Ishikawa (cell line): ENCODE measurements at regions not wholly inside any gene's neighbourhood (a gene's known extent, or its start where the extent isn't known, plus 50 kb on each side); places are given as distances from the start of the nearest gene placed in this dataset.

Experiments
- MAX ChIP-seq: IDR thresholded peaks from 2 replicates; pipeline ENCODE4 v1.6.1; 2012
- RAD21 ChIP-seq: IDR thresholded peaks from 2 replicates; pipeline ENCODE4 v1.6.1; 2012; ENCODE audit warnings: low read depth
- TCF12 ChIP-seq: IDR thresholded peaks from 2 replicates; pipeline ENCODE4 v1.6.1; 2012; ENCODE audit warnings: low read depth
- TEAD4 ChIP-seq: IDR thresholded peaks from 2 replicates; pipeline ENCODE4 v1.6.1; 2012

- TF ChIP-seq TEAD4, result no peak
- TF ChIP-seq RAD21, result no peak
- no peak for TF ChIP-seq MAX
- no peak for TF ChIP-seq TCF12
Observed at GRCh38 chr15:81887912-81888311, 157.9 kb downstream of the MEX3B start.
